DOHH2 (cell line): ENCODE measurements at regions not wholly inside any gene's neighbourhood (a gene's known extent, or its start where the extent isn't known, plus 50 kb on each side); places are given as distances from the start of the nearest gene placed in this dataset.

Experiments used
- H3F3A ChIP-seq: fragments of 200-600 bp; sonication (generic), shearing (Covaris generic); 2 replicates; pipeline ENCODE4 v1.6.0; 2016; ENCODE audit warnings: antibody characterized with exemption, mild to moderate bottlenecking; ENCODE audit not compliant: control insufficient read depth, insufficient read depth
- H3K27ac ChIP-seq: fragments of 200-600 bp; sonication (generic); 2 replicates; pipeline ENCODE4 v1.5.1; 2014; ENCODE audit warnings: low read depth, mild to moderate bottlenecking, low read length, moderate library complexity
- H3K27me3 ChIP-seq: fragments of 200-600 bp; sonication (generic); 2 replicates; pipeline ENCODE4 v1.6.1; 2014; ENCODE audit warnings: mild to moderate bottlenecking, low read length, mixed read lengths; ENCODE audit not compliant: control insufficient read depth
- H3K36me3 ChIP-seq: fragments of 200-600 bp; sonication (generic); 2 replicates; pipeline ENCODE4 v1.6.1; 2014; ENCODE audit warnings: mild to moderate bottlenecking, low read length, moderate library complexity, mixed read lengths; ENCODE audit not compliant: control insufficient read depth
- H3K4me1 ChIP-seq: fragments of 200-600 bp; sonication (generic); 2 replicates; pipeline ENCODE4 v1.6.1; 2014; ENCODE audit warnings: mild to moderate bottlenecking, low read length, mixed read lengths; ENCODE audit not compliant: control insufficient read depth
- H3K4me2 ChIP-seq: fragments of 200-600 bp; sonication (generic); 2 replicates; pipeline ENCODE4 v1.6.0; 2014; ENCODE audit warnings: mild to moderate bottlenecking, low read length, moderate library complexity
- H3K4me3 ChIP-seq: fragments of 200-600 bp; sonication (generic); 2 replicates; pipeline ENCODE4 v1.5.1; 2014; ENCODE audit warnings: mild to moderate bottlenecking, low read length, mixed read lengths
- H3K79me2 ChIP-seq: fragments of 200-600 bp; sonication (generic); 2 replicates; pipeline ENCODE4 v1.6.1; 2014; ENCODE audit warnings: mild to moderate bottlenecking, low read length, mixed read lengths; ENCODE audit not compliant: control insufficient read depth
- H3K9me2 ChIP-seq: fragments of 200-600 bp; sonication (generic); replicated peaks from 2 replicates; pipeline ENCODE4 v1.6.1; 2014; ENCODE audit warnings: mild to moderate bottlenecking, low read length, mixed read lengths; ENCODE audit not compliant: control insufficient read depth
- H3K9me3 ChIP-seq: fragments of 200-600 bp; sonication (generic); 2 replicates; pipeline ENCODE4 v1.6.1; 2014; ENCODE audit warnings: antibody characterized with exemption, low read length, mixed read lengths; ENCODE audit not compliant: control insufficient read depth, insufficient read depth
- H4K20me1 ChIP-seq: fragments of 200-600 bp; sonication (generic); 2 replicates; pipeline ENCODE4 v1.6.0; 2014; ENCODE audit warnings: low read depth, mild to moderate bottlenecking, antibody characterized with exemption, low read length, moderate library complexity; ENCODE audit not compliant: control insufficient read depth, insufficient read depth
- CTCF ChIP-seq: fragments of 200-600 bp; sonication (generic); IDR thresholded peaks from one replicate; pipeline ENCODE4 v1.5.1; 2014; ENCODE audit warnings: antibody characterized with exemption, mild to moderate bottlenecking, low read depth, low read length; ENCODE audit not compliant: poor library complexity, severe bottlenecking
- EZH2phosphoT487 ChIP-seq: fragments of 200-600 bp; sonication (generic); IDR thresholded peaks from 2 replicates; pipeline ENCODE4 v1.6.1; 2017; ENCODE audit warnings: borderline replicate concordance, mild to moderate bottlenecking, antibody characterized with exemption, low read length, moderate library complexity, mixed read lengths

- Histone ChIP-seq H3K79me2 (no peaks in the 10 kb centered on the region), H3K9me3 (no peaks in the 10 kb centered on the region), H4K20me1 (no peaks in the 10 kb centered on the region), H3K4me2 (no peak overlapping the region), H3K36me3 (no peaks in the 10 kb centered on the region), H3F3A (no peaks in the 10 kb centered on the region), H3K9me2 (no peaks in the 10 kb centered on the region), H3K4me1 (no peaks in the 10 kb centered on the region), H3K27ac (no peak overlapping the region), H3K4me3 (no peak overlapping the region), H3K27me3 (no peaks in the 10 kb centered on the region)
- TF ChIP-seq EZH2phosphoT487 (no peak), CTCF (no peak)
These were observed 945.1 kb downstream of the OTOL1 start for GRCh38 chr3:162441716-162442115.

GRCh38 chr3:162443376-162443775, 946.8 kb downstream of the OTOL1 start:
- Histone ChIP-seq H3K27me3 (no peaks in the 10 kb centered on the region), H3K79me2 (no peaks in the 10 kb centered on the region), H3K4me3 (no peak overlapping the region), H3K4me2 (no peak overlapping the region), H3K27ac (no peak overlapping the region), H3K9me2 (no peaks in the 10 kb centered on the region), H4K20me1 (no peaks in the 10 kb centered on the region), H3K36me3 (no peaks in the 10 kb centered on the region), H3K9me3 (no peaks in the 10 kb centered on the region), H3K4me1 (no peaks in the 10 kb centered on the region), H3F3A (no peaks in the 10 kb centered on the region)
- TF ChIP-seq EZH2phosphoT487, result no peak
- no peak for TF ChIP-seq CTCF

GRCh38 chr3:162468791-162469190, 972.2 kb downstream of the OTOL1 start:
- Histone ChIP-seq H3K9me3 (no peaks in the 10 kb centered on the region), H3F3A (no peaks in the 10 kb centered on the region), H3K27me3 (no peaks in the 10 kb centered on the region), H3K27ac (no peak overlapping the region), H3K4me1 (no peaks in the 10 kb centered on the region), H3K9me2 (no peaks in the 10 kb centered on the region), H3K4me3 (no peak overlapping the region), H3K4me2 (no peak overlapping the region), H3K79me2 (no peaks in the 10 kb centered on the region), H3K36me3 (no peaks in the 10 kb centered on the region), H4K20me1 (no peaks in the 10 kb centered on the region)
- no peak for TF ChIP-seq CTCF
- TF ChIP-seq EZH2phosphoT487, result no peak

GRCh38 chr3:162487138-162487537, 990.5 kb downstream of the OTOL1 start:
- Histone ChIP-seq H3K4me3 (no peak overlapping the region), H3K9me3 (no peaks in the 10 kb centered on the region), H3K27me3 (no peaks in the 10 kb centered on the region), H3F3A (no peaks in the 10 kb centered on the region), H3K4me1 (no peaks in the 10 kb centered on the region), H3K36me3 (no peaks in the 10 kb centered on the region), H3K79me2 (no peaks in the 10 kb centered on the region), H3K9me2 (no peaks in the 10 kb centered on the region), H3K4me2 (no peak overlapping the region), H3K27ac (no peak overlapping the region), H4K20me1 (no peaks in the 10 kb centered on the region)
- no peak for TF ChIP-seq EZH2phosphoT487
- TF ChIP-seq CTCF, result no peak
